D341Med (cell line): ENCODE measurements at regions not wholly inside any gene's neighbourhood (a gene's known extent, or its start where the extent isn't known, plus 50 kb on each side); places are given as distances from the start of the nearest gene placed in this dataset.

Source experiments
- DNase-seq: peaks from one replicate; pipeline ENCODE4 v3.0.0; 2012; ENCODE audit warnings: low spot score

DNA sequence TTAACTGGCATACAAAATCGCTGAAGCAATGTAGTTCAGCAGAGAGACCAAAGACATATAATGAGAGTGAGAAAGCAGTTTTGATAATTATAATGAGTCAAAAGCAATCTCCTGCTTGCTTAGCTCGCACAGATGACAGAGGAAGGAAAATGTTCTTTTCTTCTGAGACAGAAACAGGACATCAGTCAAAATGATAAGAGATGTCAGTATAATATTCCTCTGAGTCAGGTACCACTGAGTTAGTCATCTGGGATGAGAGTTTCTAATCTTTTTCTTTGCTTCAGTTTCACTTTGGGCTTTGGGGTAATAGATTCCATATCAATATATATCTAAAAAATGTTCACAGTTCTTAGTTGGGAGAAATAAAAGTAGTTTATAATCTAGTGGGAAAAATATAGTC, 387.2 kb downstream of the PCDH7 start:
- no peak for DNase-seq

DNA sequence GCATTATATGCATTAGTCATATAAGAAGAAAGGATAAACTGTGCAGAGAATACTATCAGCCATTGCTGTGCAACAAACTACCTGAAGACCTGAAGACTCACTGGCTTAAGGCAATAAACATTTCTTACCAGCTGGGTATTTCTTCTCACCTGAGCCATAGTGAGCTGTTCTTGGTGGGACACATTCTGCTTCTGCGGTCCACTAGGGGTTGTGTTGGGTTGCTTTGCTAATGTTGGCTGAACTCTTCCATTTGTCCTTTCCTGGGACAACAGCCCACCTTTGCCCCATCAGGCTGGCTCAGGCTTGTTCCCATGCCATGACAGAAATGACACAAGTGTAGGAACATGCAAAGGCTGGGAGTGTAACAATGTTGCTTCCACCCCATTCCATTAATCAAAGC, 388.6 kb downstream of the PCDH7 start:
- no peak for DNase-seq

DNA sequence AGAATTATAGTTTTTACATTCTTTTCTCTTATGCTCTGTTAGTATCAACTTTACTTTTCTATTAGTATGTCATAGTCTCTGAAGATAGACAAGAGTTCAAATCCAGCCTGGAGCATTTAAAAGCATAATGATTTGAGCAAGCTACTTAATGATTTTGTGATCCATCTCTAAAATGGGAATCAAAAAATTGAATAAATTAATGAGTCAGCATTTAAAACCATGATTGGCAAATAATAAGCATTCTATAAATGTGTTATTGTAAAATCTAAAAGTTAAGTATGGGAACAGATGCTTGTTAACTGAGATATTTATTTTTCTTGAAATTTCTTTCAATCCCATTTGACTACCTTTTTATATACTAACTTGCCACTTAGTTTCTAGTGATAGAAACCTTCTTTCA, 391.6 kb downstream of the PCDH7 start:
- no peak for DNase-seq

DNA sequence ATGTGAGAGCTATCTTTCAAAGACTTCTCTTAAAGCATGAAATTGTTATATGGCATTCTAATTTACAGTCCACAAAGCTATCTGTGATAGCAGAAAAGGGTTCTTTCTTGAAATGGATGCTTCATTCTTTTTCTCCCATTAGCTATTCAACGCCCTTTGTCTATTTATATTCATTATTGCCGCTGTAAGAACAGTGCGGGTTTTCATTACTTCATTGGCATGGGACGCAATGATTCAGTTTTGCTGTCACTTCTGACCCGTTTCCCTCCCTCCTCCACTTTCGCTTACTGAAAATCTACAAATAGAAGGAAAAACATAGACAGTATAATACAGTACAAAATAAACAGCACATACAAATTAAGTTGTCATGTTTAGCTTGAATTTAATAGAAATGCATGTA, 394.6 kb downstream of the PCDH7 start:
- no peak for DNase-seq

DNA sequence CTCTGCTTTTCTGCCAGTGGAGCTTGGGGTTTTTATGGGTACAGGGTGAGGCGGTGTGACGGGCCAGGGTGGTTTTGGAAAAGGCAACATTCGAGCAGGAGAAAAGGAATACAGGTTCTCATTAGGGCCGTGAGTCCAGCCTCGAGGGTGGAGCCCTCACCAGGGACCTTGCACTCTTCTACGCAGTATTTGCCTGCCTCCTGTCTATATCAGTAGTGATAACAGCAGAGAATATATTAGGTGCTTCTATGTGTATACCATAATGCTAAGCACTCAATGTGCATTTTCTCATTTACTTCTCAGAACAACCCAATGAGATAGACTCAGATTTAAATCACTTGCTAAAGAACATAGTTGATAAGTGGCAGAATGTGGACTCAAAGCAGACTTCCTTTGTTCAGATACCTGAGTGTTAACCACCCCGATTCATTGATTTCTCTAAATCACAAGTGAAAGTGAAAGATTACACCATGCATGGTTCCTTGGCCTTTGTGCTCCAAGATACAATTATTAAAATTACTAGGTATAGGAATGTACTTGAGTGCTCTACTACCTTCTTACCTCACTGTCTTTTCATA, 403.9 kb downstream of the PCDH7 start:
- DNase-seq = no peak

DNA sequence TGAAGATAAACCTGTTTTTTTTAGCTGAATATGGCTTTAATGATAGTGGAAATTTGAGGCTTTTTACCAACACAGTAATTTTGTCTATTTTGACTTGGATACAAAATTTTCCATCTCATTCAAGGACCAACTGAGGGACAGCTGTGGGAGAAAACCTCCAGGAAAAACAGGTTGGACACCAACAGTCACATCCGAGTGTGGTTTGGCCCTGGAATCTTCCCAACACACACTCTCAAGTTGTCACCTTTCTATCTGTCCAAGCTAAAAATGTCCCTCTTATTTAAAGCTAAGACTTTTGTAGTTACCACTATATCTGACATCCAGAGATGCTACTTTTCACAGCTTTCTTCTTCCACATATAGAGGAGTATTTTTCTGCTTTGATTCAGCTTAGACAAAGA, 404.9 kb downstream of the PCDH7 start:
- no peak for DNase-seq

DNA sequence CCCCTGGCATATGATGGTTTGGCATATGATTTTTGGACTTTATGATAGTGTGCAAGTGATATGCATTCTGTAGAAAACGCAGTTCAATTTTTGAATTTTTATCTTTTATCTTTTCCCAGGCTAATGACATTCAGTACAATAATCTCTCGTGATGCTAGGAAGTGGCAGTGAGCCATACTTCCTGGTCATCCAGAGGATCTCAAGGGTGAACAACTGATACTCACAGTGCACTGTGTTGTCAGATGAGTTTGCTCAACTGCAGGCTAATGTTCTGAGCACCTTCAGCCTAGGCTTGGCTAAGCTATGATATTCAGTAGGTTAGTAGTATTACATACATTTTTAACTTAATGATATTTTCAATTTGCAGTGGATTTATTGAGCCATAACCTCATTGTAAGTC, 405.3 kb downstream of the PCDH7 start:
- DNase-seq = no peak

DNA sequence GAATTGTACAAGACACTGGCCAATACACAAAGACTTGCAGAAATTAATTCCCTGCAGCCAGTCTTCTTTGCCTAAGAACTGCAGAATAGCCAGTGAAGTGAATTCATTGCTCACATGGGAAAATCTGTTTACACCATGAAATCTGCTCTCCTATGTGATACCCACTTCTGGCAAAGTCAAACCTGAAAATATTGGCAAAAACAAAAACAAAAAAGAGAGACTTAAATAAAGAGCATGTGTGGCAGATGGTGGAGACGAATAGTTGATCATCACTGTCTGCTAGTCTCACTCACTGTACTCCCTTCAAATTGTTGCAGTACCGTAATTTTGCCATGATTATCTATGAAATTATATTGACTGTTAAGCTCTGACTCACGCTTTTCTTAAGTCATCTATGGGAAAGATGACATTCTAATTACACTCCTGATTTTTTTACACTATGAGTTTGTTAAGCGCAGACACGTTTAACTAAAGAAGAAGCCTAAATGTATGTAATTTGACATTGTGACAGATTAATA, 406.8 kb downstream of the PCDH7 start:
- DNase-seq = no peak

DNA sequence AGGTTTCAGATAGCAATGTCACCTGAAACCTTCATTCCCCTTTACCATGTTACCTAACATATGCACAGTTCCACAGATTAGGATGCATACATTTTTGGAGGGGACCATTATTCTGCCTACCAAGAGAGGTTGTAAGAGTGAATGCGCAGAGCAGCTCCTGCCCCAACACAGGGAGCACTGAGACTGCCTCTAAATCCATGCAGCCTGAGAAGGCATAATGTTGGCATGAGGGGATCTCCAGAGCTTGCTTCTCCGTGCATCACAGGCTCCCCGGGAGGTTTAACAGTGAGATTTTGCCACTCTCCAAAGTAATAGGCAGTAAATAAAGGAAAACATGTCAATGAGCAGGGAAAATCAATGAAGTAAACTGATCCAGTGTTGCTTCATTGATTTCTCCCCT, 410.8 kb downstream of the PCDH7 start:
- no peak for DNase-seq

DNA sequence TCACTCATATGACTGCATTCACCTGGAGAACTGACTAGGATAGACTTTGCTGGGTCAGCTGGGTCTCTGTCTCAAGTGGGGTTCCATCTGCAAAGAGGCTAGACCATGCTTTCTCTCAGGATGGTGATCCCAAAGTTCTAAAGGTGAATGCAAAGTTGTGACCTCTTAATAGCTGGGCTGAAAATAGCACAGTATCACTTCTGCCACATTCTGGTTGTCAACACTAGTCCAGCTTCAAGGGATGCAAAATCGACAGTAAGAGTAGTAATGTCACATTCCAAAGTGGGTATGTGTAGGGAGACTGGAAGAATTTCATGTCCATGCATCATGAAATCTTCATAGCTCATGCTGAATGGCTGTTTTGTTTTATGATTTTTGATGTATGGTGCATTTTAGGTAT, 414.6 kb downstream of the PCDH7 start:
- no peak for DNase-seq

DNA sequence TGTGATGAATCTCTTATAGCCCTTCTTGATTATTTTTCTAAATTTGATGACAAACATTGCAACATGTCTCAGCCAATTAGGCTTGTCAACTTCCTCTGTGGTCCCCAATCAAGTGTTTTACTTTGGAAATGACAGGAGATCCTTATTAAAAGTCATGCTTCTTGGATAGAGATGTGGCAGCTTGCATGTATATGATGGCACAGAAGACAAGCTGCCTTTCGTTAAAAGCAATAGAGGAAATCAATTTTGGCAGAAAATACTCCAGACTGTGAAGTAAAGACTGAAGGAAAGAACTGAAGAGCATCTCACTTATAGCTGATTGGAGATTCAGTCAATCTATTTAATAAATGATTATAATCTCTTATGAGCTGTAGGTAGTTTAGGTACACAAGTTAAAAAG, 419.6 kb downstream of the PCDH7 start:
- no peak for DNase-seq

DNA sequence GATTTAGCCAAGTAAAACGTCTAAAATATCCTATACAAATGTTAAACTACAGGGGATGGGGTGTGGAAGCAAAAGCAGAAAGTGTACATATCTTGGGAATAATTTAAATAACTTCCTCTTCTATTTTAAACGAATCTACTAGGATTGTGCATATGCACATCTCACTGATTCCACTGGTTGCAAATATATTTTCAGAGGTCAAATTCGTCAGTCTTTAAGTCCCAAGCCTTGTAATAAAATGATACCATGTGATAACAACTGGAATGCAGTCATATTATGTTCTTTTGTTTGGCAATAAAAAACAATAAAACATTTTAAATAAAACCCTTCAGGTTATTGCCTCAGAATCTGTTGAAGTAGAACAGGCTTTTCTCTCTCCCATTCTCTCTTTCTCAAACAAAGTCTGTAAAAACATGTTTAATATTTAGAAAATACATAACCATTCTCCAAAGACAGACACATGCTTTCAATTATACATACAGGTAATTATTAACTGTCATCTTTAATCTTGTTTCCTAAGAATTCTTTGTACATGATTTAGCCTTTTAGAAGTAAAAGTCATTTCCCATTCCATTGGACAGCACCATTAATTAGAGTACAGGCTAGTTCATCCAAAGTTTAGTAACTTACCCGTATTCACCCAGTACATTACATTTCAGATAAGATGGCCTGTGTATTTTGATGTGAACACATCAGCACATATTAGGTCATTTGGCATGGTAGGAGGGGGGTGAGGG, 421.1 kb downstream of the PCDH7 start:
- DNase-seq = no peak

DNA sequence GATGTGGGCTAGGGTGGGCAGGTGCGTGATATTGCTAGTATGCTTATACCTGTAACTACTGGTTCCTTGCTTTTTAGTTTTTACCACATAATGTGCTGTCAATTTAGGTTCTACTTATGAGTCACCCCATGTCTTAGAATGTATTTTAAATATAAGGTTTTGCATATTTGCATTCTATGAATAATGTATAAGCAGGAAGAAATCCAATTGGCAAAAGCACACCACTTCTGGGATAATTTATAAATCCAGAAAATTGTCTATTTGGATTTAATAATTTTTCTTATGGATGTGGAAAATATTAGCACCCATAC, 421.6 kb downstream of the PCDH7 start:
- no peak for DNase-seq

DNA sequence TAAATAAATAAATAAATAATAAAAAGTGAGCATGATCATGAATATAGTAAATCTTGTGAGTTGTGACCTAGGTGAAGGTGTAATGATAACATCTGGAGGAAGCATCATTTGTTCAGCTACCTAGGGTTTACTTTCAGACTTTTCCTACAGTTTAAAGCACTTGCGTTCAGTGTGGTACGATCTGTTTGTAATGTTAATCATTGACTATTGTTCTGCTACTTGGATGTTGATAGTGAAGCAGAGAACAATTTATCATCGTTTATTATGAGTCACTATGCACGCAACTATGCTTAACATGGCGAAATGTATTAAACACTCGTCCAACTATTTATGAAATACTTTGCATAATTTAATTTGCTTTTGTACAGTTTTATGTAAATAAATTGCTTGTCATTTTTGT, 426.2 kb downstream of the PCDH7 start:
- DNase-seq = no peak

DNA sequence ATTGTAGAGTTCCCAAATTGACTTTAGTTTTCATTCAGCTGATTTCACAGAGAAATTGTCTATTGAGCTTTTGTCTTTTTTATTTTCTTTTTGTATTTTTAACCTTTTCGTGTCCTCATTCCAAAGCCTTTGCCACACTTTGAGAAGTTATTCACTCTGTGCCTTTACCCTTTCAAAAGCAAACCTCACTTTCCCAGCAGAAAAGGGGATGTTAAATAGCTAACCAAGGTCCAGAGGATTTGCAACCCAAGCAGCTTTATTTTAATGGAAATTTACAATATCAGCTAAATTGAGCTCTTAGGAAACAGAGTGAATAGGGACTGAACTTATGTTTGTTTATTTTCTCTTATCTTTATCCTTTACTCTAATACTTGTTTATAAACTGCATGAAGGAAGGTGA, 428.8 kb downstream of the PCDH7 start:
- no peak for DNase-seq

DNA sequence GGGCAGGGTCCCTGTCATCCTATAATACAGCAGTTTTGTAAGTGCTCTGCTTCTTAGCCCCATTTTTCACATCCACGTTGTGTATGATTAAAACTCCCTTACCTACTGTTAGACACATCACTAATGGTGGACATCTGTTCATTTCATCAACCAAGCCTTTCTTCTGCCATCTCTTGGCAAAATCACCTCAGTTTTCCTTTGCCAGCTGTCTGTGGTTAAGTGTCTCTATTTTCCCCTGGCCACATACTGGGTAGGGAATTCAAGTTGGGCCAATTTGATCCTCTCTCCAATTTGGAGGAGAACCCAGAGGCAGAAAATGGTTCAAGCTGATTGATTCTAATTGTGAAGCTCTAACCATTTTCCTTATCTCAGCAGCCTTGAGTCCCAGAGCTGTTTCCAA, 436.1 kb downstream of the PCDH7 start:
- DNase-seq = no peak

DNA sequence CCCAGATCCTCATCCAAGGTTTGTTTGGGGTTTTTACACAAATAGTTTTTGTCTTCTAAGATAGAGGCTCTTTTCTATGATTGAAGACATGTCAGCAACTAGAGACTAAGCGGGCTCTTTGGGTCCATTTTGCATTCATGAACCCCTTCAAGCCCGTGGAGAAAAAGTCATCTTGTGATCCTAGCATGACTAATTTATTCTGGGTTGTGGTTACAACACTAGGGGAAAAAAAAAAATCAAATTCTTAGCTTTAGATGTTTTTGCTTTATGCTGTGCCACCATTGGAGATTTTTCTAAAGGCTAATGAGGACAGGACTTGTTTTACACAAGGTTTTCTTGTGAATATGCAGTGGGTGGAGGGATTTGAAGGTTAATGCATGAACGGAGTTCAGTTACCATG, 440.0 kb downstream of the PCDH7 start:
- DNase-seq = no peak

DNA sequence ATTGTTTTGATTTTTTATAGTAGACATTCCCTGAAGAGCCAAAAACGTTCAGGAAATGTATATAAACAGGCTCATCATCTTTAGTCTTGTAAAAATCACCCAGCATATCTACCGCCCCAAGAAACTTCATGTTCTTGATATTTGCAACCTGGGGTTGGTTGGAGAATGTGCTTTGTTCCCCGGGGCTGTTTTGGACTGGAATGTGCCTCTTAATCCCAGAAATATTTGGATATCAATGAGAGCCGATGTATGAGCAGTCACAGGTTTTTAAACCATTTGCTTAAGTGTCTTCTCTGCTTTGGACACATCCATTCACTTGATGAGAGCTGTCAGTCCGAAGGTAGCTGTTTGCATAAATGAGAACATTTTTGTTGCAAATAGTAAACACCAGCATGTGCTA, 449.7 kb downstream of the PCDH7 start:
- no peak for DNase-seq

DNA sequence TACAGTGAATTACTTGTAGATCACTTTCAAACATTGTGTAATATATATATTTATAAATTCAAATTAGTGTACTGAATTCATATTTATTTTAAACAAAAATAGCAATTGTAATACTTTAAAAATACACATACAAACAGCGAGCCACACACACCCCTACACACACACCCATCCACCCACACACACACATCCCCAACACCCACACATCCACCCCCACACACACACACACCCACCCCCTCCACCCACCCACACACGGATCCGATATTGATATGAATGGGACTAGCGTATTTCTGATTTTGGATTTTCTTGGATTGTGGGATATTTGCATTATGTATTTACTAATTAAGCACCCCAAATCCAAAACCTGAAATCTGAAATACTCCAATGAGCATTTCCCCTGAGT, 451.2 kb downstream of the PCDH7 start:
- no peak for DNase-seq

DNA sequence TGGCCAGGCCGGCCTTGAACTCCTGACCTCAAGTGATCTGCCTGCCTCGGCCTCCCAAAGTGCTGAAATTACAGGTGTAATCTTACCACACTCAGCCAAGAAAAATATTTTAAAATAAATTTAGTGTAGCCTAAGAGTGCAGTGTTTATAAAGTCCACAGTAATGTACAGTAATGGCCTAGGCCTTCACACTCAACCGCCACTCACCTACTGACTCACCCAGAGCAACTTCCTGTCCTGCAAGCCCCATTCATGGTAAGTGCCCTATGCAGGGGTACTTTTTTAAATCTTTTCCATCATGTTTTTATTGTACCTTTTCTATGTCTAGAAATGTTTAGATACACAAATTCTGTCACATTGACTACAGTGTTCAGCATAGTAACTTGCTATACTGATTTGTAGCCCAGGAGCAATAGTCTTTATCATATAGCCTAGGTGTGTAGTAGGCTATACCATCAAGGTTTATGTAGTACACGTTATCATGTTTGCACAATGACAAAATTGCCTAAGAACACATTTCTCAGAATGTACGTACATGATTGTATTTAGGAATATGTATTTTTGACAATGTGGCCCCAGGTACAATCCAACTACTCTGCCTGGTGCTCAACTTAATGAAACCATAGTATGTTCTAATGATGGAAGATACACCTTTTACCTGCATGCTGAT, 455.2 kb downstream of the PCDH7 start:
- no peak for DNase-seq

DNA sequence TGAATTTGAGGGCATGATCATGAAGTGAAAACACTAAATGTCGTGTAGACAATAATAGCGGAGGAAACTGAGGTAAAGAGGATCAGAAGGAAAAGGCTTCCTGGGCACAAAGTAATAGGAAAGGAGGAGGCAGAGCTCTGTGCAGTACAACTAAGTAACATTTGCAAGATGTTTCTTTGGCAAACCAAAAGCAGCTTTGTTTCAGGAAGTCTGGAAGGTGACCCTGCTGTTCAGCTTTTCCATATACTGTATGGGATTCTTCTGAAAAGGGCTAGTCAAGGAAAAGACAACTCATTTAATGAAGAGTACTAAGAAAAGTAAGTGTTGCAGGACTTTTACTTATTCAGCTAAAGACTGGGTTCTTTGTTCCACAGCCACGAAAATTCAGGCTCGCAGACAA, 463.1 kb downstream of the PCDH7 start:
- DNase-seq = no peak

DNA sequence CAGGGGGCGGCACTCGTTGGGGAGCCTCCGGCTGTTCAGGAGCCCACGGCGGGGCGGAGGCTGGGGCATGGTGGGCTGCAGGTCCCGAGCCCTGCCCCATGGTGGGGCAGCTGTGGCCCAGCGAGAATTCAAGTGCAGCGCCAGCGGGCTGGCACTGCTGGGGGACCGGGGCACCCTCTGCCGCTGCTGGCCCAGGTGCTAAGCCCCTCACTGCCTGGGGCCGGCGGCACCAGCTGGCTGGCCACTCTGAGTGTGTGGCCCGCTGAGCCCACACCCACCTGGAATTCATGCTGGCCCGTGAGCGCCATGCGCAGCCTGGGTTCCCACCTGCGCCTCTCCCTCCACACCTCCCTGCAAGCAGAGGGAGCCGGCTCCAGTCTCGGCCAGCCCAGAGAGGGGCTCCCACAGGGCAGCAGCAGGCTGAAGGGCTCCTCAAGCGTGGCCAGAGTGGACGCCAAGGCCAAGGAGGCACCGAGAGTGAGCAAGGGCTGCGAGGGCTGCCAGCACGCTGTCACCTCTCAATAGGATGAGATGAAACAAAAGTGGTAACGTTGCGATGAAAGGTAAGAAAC, 464.9 kb downstream of the PCDH7 start:
- DNase-seq = no peak

DNA sequence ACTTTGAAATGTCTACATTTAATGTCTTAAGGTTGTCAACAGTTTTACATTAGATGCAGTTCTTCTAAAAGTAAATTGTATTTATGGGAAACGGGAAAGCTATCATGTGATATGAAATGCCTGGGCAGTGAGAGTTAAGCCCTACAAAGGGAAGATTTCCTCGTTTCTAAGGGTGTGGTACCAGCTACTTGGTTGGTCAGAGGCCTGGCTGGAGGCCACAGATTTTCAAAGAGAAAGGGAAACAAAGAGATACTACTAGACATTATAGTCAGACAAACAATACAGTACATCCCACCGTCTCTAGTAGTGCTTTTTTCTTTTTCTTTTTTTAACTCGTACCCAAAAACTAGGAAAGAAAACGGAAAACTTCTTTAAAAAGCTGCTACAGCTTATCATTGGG, 467.8 kb downstream of the PCDH7 start:
- no peak for DNase-seq
